Aorta (tissue), 5 donors: ENCODE measurements at regions not wholly inside any gene's neighbourhood (a gene's known extent, or its start where the extent isn't known, plus 50 kb on each side); places are given as distances from the start of the nearest gene placed in this dataset.

Experiments
- ATAC-seq: fragments of 200-7000 bp; cut with Tn5 transposase; one replicate; pipeline ENCODE4 v1.9.1; 2022; ENCODE audit warnings: moderate library complexity; ENCODE audit not compliant: low FRiP score
- DNase-seq, 2 donors: peaks; one replicate each; pipeline ENCODE4 v3.0.0-alpha.2; 2020
- H3K27ac ChIP-seq, 2 donors: one replicate each; pipeline ENCODE4 v1.5.1; 2013; ENCODE audit warnings: low read length in 2 of 2, mild to moderate bottlenecking in 2 of 2, moderate library complexity in 2 of 2, control low read depth in 1 of 2, inconsistent platforms in 1 of 2, low read depth in 1 of 2
- H3K27me3 ChIP-seq, 2 donors: one replicate each; pipeline ENCODE4 v1.6.1; 2013; ENCODE audit warnings: control low read depth in 1 of 2, low read length in 1 of 2, mild to moderate bottlenecking in 1 of 2, moderate library complexity in 1 of 2; ENCODE audit not compliant: insufficient read depth in 2 of 2, control insufficient read depth in 1 of 2
- H3K36me3 ChIP-seq, 2 donors: one replicate each; pipeline ENCODE4 v1.6.1; 2013; ENCODE audit warnings: control low read depth in 1 of 2, low read length in 1 of 2, mild to moderate bottlenecking in 1 of 2; ENCODE audit not compliant: insufficient read depth in 2 of 2, control insufficient read depth in 1 of 2
- H3K4me1 ChIP-seq, 2 donors: one replicate each; pipeline ENCODE4 v1.6.1; 2013; ENCODE audit warnings: low read length in 2 of 2, control low read depth in 1 of 2, mild to moderate bottlenecking in 1 of 2, moderate library complexity in 1 of 2; ENCODE audit not compliant: insufficient read depth in 2 of 2, control insufficient read depth in 1 of 2
- H3K4me3 ChIP-seq, 2 donors: one replicate each; pipeline ENCODE4 v1.5.1; 2013; ENCODE audit warnings: low read length in 2 of 2, control low read depth in 1 of 2, mild to moderate bottlenecking in 1 of 2
- H3K9me3 ChIP-seq: one replicate; pipeline ENCODE4 v1.6.1; 2013; ENCODE audit warnings: mild to moderate bottlenecking, low read length; ENCODE audit not compliant: control insufficient read depth
- WGBS, 2 donors: extraction: QIAGEN DNeasy Blood & Tissue Kit; methylation state at CpG; one replicate each; pipeline ENCODE4 v1.1.7; 2013; 5-methylcytosine and 5-hydroxymethylcytosine counted together
- intact Hi-C, 2 donors: fragments of 100-400 bp; cut with DNase I; formaldehyde crosslinking; loops; one replicate each; pipeline versions ENCODE4 v1.14.2 to v1.15.0; 2022
- donor health status: healthy with polysubstance abuse.
- donor health status: Bipolar disorder and iron deficiency.
- donor health status: DM: no; HTN: no; CAD: no.
- donor health status: DM: no; HTN: no; CAD: no.
- donor health status: DM: yes; HTN: yes; CAD: no.

DNA sequence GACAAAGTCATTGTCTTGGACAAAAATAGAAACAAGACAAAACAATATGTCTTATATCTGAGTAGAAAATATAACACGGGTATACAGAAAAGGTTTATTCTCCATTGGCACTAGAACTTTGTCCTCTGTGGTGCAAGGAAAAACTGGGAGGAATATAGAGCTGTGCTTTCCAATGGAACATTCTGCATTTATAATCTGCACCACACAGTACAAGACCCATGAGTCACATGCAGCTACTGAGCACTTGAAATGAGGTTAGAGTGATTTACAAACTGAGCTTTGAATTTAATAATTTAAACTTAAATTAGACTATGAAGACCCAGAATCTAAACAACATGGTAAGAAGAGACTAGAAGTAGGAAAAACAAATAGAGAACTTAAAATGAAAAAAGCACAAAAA, 86.1 kb downstream of the RAP2A start:
- WGBS, 2 donors = 71 to 80% methylated on average over 1 of the region's 1 CpG
- no peaks in the 10 kb centered on the region for H3K27me3 ChIP-seq
- no peak overlapping the region for H3K4me3 ChIP-seq
- H3K4me1 ChIP-seq = no peaks in the 10 kb centered on the region
- H3K36me3 ChIP-seq = no peaks in the 10 kb centered on the region
- H3K27ac ChIP-seq = no peak overlapping the region
- intact Hi-C loops = no loop called here
- no peak for ATAC-seq
- H3K9me3 ChIP-seq = no peaks in the 10 kb centered on the region
- no peak for DNase-seq

DNA sequence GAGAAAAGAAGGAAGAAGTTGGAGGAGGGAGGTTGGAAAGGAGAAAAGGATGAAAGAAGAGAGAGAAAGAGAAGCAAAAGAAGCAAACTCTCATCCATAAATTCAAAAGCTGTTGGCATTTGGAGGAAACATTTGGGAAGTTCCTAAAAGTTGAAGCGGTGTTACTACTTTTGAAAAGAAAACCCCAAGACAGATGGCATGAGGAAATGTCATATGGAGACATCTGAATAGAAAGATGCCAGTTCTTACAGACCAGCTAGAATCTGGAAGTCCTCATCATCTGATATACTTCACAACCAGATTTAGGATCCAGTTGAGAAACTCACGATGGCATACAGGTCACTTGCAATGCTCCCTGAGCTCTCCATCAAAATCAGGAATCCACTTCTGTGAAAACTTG, 86.9 kb downstream of the RAP2A start:
- ATAC-seq (no peak), DNase-seq (no peak)
- intact Hi-C loops = no loop called here
- Histone ChIP-seq H3K9me3 (no peaks in the 10 kb centered on the region), H3K4me1 (no peaks in the 10 kb centered on the region), H3K36me3 (no peaks in the 10 kb centered on the region), H3K27me3 (no peaks in the 10 kb centered on the region), H3K27ac (no peak overlapping the region), H3K4me3 (no peak overlapping the region)
- WGBS, 2 donors = 50 to 62% methylated on average over 2 of the region's 2 CpGs

DNA sequence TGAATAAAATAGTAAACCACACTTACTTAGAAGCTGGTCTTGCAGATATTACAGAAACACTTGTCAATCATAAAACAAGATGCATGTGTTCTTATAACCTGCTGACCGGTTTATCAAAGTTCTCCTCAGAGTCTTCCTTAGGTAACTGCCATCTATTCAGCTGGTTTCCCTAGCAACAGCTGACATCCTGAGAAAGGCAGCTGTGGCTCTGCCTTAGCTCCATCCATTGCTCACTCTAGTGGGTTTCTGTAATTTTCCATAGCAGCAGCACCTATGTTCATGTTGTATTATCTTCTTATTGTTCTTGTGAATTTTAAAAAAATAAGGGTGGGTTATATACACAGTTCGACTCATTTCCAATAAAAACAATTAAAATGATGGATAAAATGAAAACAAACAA, 87.8 kb downstream of the RAP2A start:
- ATAC-seq (no peak), DNase-seq (no peak)
- 83% methylated on average over 2 of the region's 2 CpGs for WGBS, 2 donors
- Histone ChIP-seq H3K9me3 (no peaks in the 10 kb centered on the region), H3K4me1 (no peaks in the 10 kb centered on the region), H3K4me3 (no peak overlapping the region), H3K27ac (no peak overlapping the region), H3K27me3 (no peaks in the 10 kb centered on the region), H3K36me3 (no peaks in the 10 kb centered on the region)
- intact Hi-C loops = no loop called here

DNA sequence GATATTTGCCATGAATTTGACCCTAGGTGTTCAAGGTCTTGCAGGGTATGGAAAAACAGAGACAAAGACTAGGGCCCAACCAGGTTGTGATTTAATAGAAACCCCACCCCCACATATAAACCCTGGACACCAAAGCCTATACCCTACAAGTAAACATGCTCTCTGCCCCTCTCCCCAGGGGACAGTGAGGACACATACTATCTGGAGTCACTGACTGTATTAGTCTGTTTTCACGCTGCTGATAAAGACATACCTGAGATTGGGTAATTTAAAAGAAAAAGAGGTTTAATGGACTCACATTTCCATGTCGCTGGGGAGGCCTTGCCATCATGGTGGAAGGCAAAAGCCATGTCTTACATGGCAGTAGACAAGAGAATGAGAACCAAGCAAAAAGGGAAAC, 88.3 kb downstream of the RAP2A start:
- no peaks in the 10 kb centered on the region for H3K27me3 ChIP-seq
- intact Hi-C loops = no loop called here
- no peaks in the 10 kb centered on the region for H3K9me3 ChIP-seq
- DNase-seq (no peak), ATAC-seq (no peak)
- no peak overlapping the region for H3K4me3 ChIP-seq
- no peaks in the 10 kb centered on the region for H3K36me3 ChIP-seq
- H3K27ac ChIP-seq = no peak overlapping the region
- WGBS, 2 donors = 89 to 100% methylated on average over 2 of the region's 2 CpGs
- H3K4me1 ChIP-seq = no peaks in the 10 kb centered on the region

DNA sequence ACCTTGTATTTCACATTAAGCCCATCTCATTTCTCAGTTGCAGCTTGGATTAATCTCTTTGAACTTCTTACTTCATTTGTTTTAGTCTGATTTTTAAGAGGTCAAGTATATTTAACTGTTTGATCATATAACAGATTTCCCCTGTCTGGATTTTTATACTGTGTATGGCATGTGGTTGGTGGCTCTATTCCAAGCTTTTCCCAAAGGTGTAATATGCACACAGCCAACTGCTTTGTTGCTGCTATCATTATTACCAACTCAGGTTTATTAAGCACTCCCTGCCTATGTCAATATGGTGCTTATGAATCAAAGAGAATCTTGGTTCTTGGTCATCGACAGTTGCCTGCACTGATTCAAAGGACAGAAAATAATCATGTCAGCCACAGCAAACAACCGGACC, 92.6 kb downstream of the RAP2A start:
- intact Hi-C loops = no loop called here

DNA sequence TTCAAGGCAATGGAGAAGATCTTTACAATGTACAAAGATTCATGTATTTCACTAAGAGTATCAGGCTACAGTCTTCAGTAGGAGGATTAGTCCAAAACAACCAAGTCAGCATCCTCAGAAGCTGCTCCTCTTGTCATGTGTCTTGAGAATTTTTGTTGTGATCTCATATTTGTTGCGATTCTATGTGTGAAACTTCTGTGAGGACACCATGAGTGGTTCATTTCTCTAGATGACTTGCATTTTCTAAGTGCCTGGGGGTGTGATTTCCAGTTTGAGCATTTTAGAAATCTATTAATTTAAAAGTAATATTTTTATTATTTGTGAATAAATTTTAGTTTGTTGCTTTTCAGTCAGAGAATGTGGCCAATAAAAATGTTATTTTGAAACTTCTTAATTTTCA, 94.5 kb downstream of the RAP2A start:
- Histone ChIP-seq H3K4me1 (no peaks in the 10 kb centered on the region), H3K36me3 (no peaks in the 10 kb centered on the region), H3K27ac (no peak overlapping the region), H3K9me3 (no peaks in the 10 kb centered on the region), H3K4me3 (no peak overlapping the region), H3K27me3 (no peaks in the 10 kb centered on the region)
- ATAC-seq = no peak
- intact Hi-C loops = no loop called here
- DNase-seq = no peak
- WGBS, 2 donors = 89 to 98% methylated on average over 1 of the region's 1 CpG

More for the DNA sequence above, 92.6 kb downstream of the RAP2A start:
- H3K36me3 ChIP-seq = no peaks in the 10 kb centered on the region
- DNase-seq (no peak), ATAC-seq (no peak)
- no peak overlapping the region for H3K4me3 ChIP-seq
- H3K27ac ChIP-seq = no peak overlapping the region
- no peaks in the 10 kb centered on the region for H3K27me3 ChIP-seq
- WGBS, 2 donors = 80 to 86% methylated on average over 2 of the region's 2 CpGs
- no peaks in the 10 kb centered on the region for H3K9me3 ChIP-seq
- H3K4me1 ChIP-seq = no peaks in the 10 kb centered on the region

DNA sequence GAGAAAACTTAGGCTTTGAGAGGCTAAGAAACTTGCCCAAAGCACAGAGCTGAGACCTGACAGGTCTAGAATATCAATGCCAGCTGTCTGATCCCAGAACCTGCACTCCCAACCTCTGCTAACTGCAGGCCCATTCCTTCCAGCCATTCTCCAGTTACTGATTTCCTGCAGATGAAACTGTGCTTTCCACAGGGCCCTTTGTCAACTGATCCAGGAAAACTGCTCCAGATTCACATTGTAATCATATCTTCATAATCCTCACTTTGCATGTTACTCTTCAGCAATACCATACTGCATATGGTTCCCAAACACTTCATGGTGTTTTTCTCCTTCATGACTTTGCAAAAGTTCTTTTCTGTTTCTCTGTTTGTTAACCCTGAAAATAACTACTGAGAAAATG, 100.6 kb downstream of the RAP2A start:
- ATAC-seq (no peak), DNase-seq (no peak)
- Histone ChIP-seq H3K27me3 (no peaks in the 10 kb centered on the region), H3K27ac (no peak overlapping the region), H3K4me1 (no peaks in the 10 kb centered on the region), H3K9me3 (no peaks in the 10 kb centered on the region), H3K4me3 (no peak overlapping the region), H3K36me3 (no peaks in the 10 kb centered on the region)
- intact Hi-C loops = no loop called here

DNA sequence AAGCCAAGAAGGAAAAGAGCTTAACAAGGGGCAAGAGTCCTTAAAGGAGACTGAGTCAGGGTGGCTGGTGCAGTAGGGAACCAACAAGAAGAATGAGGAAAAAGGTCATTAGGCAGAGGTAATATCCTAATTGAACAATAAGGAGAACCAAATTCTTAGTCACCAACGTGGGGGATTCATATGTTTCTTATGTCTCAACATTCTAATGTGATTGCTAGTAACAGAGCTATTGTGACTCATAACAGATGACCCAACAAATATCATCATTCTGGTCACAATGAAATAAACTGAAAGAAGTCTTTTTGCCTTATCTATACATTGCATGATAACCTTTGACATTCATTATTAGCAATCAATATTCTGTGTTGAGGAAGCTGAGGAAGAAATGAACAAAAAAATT, 101.6 kb downstream of the RAP2A start:
- no peak for ATAC-seq
- intact Hi-C loops = no loop called here
- no peaks in the 10 kb centered on the region for H3K36me3 ChIP-seq

DNA sequence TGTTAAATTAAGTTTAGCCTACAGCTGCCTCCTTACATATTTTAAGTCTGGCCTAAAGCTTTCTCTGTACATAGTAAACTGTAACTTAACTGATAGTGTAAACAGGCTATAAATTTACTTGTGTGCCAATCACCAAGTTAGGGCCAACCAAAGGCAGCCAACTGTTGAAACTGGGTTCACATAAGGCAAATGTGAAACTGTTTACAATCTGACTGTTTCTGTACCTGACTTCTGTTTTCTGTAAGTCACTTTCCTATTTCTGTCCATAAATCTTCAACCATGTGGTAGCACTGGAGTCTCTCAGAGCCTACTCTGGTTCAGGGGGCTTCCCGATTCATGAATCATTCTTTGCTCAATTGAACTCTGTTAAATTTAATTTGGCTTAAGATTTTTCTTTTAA, 103.1 kb downstream of the RAP2A start:
- intact Hi-C loops = no loop called here
- no peak for DNase-seq
- Histone ChIP-seq H3K36me3 (no peaks in the 10 kb centered on the region), H3K27me3 (no peaks in the 10 kb centered on the region), H3K9me3 (no peaks in the 10 kb centered on the region), H3K27ac (no peak overlapping the region), H3K4me1 (no peaks in the 10 kb centered on the region), H3K4me3 (no peak overlapping the region)
- WGBS, 2 donors = 96 to 100% methylated on average over 1 of the region's 1 CpG
- no peak for ATAC-seq

More for the DNA sequence above, 101.6 kb downstream of the RAP2A start:
- Histone ChIP-seq H3K27ac (no peak overlapping the region), H3K4me1 (no peaks in the 10 kb centered on the region), H3K4me3 (no peak overlapping the region), H3K9me3 (no peaks in the 10 kb centered on the region), H3K27me3 (no peaks in the 10 kb centered on the region)
- 85 to 88% methylated on average over 1 of the region's 1 CpG for WGBS, 2 donors
- no peak for DNase-seq
